Pancreas (tissue), 10 donors: ENCODE measurements at regions not wholly inside any gene's neighbourhood (a gene's known extent, or its start where the extent isn't known, plus 50 kb on each side); places are given as distances from the start of the nearest gene placed in this dataset.

Experiments used
- ATAC-seq, 4 donors: fragments of 200-7000 bp; cut with Tn5 transposase; one replicate each; pipeline versions ENCODE4 v1.8.0 to v1.9.1; 2020; ENCODE audit warnings: mild to moderate bottlenecking in 4 of 4, moderate library complexity in 4 of 4
- DNase-seq, 6 donors: peaks; one replicate each; pipeline ENCODE4 v3.0.0-alpha.2; 2020
- FAIRE-seq: peaks from 2 replicates; lab custom pipeline; 2012; peaks lifted over from hg19 to GRCh38; lab: Jason Lieb, UNC
- H3K27ac ChIP-seq, 4 donors: fragments of 200-600 bp; sonication (generic); 1 replicate in 3 of 4; 2 replicates in 1 of 4; pipeline versions ENCODE4 v1.5.0 to v1.8.0; 2020
- H3K27me3 ChIP-seq, 4 donors: fragments of 200-600 bp; one replicate each; pipeline ENCODE4 v1.8.0; 2021
- H3K36me3 ChIP-seq, 3 donors: fragments of 200-600 bp; sonication (generic) in 1 of 3; one replicate each; pipeline versions ENCODE4 v1.5.0 to v1.8.0; 2020 to 2021
- H3K4me1 ChIP-seq, 3 donors: fragments of 200-600 bp; one replicate each; pipeline ENCODE4 v1.8.0; 2021
- H3K4me3 ChIP-seq, 4 donors: fragments of 200-600 bp; sonication (generic) in 2 of 4; one replicate each; pipeline versions ENCODE4 v1.5.0 to v1.8.0; 2020 to 2021
- H3K9me3 ChIP-seq, 4 donors: fragments of 200-600 bp; one replicate each; pipeline ENCODE4 v1.8.0; 2021
- WGBS, 2 donors: extraction: QIAGEN DNeasy Blood & Tissue Kit; methylation state at CpG; one replicate each; pipeline ENCODE4 v1.1.7; 2013; 5-methylcytosine and 5-hydroxymethylcytosine counted together
- intact Hi-C, 3 donors: fragments of 100-400 bp; cut with DNase I; formaldehyde crosslinking; loops; one replicate each; pipeline versions ENCODE4 v1.11.1 to v1.14.2; 2022
- TF ChIP-seq, protein P1 (sequence below), 4 donors: fragments of 200-600 bp; sonication (generic) in 3 of 4; IDR thresholded peaks; one replicate each; pipeline versions ENCODE4 v1.5.0 to v1.8.0; 2021; ENCODE audit warnings: antibody characterized with exemption in 4 of 4
- donor health status: healthy with polysubstance abuse.
- donor health status: DM: no; HTN: no; CAD: no; lungs with moderate emphysema.
- donor health status: DM: no; HTN: no; CAD: no.
- donor health status: control.
- donor health status: control.
- donor health status: Bipolar disorder and iron deficiency.
- donor health status: DM: yes; HTN: yes; CAD: no.
- donor health status: DM: no; HTN: no; CAD: no.
- donor health status: DM: no; HTN: no; CAD: no.
- donor health status: DM: yes; HTN: yes; CAD: no.

DNA sequence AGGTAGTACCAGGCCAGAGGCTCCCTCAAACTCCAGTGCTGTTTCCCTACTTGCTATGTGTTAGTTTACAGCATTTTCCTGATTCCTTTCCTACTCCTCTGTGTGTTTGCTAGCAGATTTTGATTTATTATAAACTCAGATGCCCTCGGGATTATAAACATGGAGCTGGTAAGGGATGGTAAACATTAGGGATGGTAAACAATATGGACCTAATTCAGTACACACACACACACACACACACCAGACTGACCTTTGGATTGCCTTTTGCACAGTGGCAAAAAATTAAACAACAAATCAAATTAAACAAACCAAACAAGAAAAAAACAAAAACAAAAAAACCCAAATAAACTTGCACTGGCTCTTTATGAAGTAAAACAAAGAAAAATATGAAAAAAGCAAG, 55.4 kb upstream of the ACVR1 start:
- intact Hi-C loops: no loop called here
- TF ChIP-seq, protein P1, sequence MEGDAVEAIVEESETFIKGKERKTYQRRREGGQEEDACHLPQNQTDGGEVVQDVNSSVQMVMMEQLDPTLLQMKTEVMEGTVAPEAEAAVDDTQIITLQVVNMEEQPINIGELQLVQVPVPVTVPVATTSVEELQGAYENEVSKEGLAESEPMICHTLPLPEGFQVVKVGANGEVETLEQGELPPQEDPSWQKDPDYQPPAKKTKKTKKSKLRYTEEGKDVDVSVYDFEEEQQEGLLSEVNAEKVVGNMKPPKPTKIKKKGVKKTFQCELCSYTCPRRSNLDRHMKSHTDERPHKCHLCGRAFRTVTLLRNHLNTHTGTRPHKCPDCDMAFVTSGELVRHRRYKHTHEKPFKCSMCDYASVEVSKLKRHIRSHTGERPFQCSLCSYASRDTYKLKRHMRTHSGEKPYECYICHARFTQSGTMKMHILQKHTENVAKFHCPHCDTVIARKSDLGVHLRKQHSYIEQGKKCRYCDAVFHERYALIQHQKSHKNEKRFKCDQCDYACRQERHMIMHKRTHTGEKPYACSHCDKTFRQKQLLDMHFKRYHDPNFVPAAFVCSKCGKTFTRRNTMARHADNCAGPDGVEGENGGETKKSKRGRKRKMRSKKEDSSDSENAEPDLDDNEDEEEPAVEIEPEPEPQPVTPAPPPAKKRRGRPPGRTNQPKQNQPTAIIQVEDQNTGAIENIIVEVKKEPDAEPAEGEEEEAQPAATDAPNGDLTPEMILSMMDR (IDR thresholded peaks at IDR 0.05): no peak
- no peaks in the 10 kb centered on the region for H3K36me3 ChIP-seq
- H3K27me3 ChIP-seq: no peaks in the 10 kb centered on the region
- no peak overlapping the region for H3K27ac ChIP-seq
- H3K4me3 ChIP-seq: no peak overlapping the region
- FAIRE-seq (no peak), ATAC-seq (no peak), DNase-seq (no peak)
- WGBS, 2 donors: 20 to 36% methylated on average over 1 of the region's 1 CpG
- no peaks in the 10 kb centered on the region for H3K9me3 ChIP-seq
- no peaks in the 10 kb centered on the region for H3K4me1 ChIP-seq

DNA sequence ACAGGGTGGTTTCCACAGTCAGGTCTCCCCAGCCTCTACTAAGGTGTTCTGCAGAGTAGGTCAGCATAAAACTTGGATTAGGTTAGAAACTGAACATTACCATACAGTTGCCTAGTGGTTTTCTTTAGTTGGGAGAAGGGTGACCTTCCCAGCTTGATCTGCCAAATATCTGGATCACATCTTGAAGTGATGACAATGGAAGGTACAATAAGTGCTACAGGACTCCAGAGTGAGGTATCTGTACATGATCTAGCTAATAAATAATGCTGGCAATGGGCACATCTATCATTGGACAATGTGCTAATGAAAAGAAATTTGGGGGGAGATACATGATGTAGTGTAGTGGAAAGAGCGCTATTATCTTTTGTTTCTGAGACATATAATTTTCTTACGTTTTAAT, 54.6 kb upstream of the ACVR1 start:
- H3K27ac ChIP-seq: no peak overlapping the region
- H3K4me1 ChIP-seq: no peaks in the 10 kb centered on the region
- no peak for DNase-seq
- intact Hi-C loops: no loop called here
- TF ChIP-seq, protein P1 (IDR thresholded peaks at IDR 0.05): no peak
- no peaks in the 10 kb centered on the region for H3K9me3 ChIP-seq
- no peak overlapping the region for H3K4me3 ChIP-seq
- H3K36me3 ChIP-seq: no peaks in the 10 kb centered on the region
- 70 to 73% methylated on average over 2 of the region's 2 CpGs for WGBS, 2 donors
- no peak for ATAC-seq
- no peaks in the 10 kb centered on the region for H3K27me3 ChIP-seq
- FAIRE-seq: no peak

DNA sequence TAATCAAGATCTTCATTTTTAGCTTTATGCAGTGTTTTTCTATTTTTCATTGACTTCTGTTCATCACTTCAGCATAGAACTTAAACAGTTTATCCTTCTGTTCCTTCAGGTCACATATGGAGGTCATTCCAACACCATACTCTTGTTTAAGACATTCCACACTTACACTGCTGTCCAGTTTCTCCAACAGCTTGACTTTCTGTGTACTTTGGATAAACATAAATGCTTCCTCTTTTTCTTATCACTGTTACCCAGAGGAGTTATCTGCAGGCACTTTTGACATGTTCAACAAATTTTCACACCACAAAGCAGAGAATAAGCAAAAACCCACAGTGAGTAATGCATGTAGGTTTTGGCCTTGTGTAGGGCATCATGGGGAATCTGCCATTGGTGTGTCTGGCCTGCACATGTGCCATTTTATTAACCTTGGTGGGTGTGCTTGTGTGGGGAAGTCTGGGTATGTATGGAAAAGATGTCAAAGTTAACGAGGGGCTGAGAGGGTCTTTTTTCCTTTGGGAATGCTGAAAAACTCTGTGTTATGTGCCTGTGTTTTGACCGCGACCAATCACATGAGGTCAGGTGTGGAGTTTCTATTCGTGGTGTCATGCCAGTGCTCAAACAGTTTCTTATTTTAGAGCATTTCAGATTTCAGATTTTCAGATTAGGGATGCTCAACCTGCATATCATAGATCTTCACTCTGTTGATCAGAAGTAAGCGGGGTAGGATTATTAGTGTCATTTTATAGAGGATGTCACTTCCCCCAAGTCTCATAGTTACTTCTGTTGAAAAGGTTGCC, 53.9 kb upstream of the ACVR1 start:
- intact Hi-C loops: no loop called here
- Histone ChIP-seq H3K36me3 (no peaks in the 10 kb centered on the region), H3K4me3 (no peak overlapping the region), H3K9me3 (no peaks in the 10 kb centered on the region), H3K4me1 (no peaks in the 10 kb centered on the region), H3K27me3 (no peaks in the 10 kb centered on the region), H3K27ac (no peak overlapping the region)
- DNase-seq (no peak), FAIRE-seq (no peak), ATAC-seq (no peak)
- TF ChIP-seq, protein P1 (IDR thresholded peaks at IDR 0.05): no peak
- WGBS, 2 donors: 81 to 86% methylated on average over 5 of the region's 5 CpGs

DNA sequence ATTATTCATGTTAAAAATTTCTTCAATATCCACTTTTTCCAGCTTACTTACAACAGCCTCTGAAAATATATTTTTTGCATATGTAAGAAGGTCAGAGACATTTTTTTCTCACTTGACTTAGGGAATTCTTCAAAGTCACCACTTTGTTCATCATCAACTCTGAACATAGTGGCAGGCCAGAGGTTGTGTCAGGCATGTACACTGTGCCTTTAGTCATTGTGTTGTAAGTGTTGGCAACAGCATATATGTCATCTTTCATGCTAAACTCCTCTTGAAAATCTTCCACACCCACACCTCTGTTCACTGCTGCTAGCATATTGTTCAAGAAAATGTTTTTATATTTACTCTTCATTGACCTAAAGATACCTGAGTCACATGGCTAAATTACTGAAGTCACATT, 52.2 kb upstream of the ACVR1 start:
- intact Hi-C loops: no loop called here
- H3K27me3 ChIP-seq: no peaks in the 10 kb centered on the region
- no peak for ATAC-seq
- DNase-seq: no peak
- no peaks in the 10 kb centered on the region for H3K9me3 ChIP-seq
- no peak overlapping the region for H3K4me3 ChIP-seq
- no peaks in the 10 kb centered on the region for H3K36me3 ChIP-seq
- no peak overlapping the region for H3K27ac ChIP-seq
- FAIRE-seq: no peak
- TF ChIP-seq, protein P1 (IDR thresholded peaks at IDR 0.05): no peak
- no peaks in the 10 kb centered on the region for H3K4me1 ChIP-seq

DNA sequence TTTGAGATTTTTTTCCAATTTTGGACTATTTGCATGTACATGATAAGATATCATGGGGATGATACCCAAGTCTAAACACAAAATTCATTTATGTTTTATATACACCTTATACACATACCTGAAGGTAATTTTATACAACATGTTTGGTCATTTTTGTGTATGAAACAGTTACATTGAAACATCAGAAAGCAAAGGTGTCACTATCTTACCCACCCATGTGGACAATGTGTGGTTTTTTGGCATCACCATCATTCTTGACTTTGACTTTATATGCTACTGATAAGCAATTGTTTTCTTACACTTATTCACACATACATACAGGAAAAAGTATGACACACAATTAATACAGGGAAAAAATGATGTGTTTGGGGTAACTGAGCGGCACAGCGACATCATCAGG, 51.0 kb upstream of the ACVR1 start:
- H3K9me3 ChIP-seq: no peaks in the 10 kb centered on the region
- DNase-seq (no peak), FAIRE-seq (no peak), ATAC-seq (no peak)
- H3K4me3 ChIP-seq: no peak overlapping the region
- no peaks in the 10 kb centered on the region for H3K4me1 ChIP-seq
- H3K36me3 ChIP-seq: no peaks in the 10 kb centered on the region
- H3K27me3 ChIP-seq: no peaks in the 10 kb centered on the region
- no peak overlapping the region for H3K27ac ChIP-seq
- 99% methylated on average over 2 of the region's 2 CpGs for WGBS, 2 donors
- TF ChIP-seq, protein P1 (IDR thresholded peaks at IDR 0.05): no peak
- intact Hi-C loops: no loop called here
